ENCODE measurements at regions not wholly inside any gene's neighbourhood (a gene's known extent, or its start where the extent isn't known, plus 50 kb on each side); places are given as distances from the start of the nearest gene placed in this dataset.

DNA sequence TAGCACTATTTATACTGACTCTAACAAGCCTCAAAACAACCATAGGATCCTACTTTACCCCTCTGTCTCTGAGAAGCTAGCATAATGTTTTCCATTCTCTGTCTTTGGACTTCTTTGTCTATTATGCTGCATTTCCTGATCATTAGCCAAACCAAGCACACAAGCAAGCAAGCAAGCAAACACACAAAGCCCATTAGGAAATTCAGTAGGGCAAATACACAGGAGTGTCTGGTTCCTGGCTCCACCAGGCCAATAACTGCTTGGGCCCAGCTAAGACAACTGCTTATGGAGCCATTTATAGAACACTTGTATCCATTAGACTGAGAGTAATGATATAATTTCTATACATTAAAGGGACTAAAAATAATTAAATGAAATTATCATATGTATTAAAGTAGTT is 952.9 kb upstream of the EPHA7 start:
- no peak for DNase-seq (ENCODE audit: low spot score)

DNA sequence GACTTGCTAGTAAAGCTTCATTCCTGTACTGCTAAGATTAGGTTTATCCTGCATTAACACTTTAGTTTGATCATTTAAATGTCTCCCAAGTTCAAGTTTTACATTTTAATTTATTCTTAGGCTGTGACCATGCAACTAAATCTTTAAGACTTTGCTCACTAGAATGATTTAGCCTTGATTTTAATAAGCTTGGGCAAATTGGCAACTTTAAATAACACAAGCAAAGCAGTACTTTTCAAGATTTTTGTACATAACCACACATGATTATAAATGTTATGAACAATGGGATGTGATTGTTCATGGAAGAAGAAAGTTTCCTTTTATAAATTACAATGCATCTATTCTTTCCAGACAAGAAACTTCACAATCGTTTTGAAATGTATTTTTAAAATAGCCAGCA is 948.0 kb upstream of the EPHA7 start:
- DNase-seq (ENCODE audit: low spot score): no peak

DNA sequence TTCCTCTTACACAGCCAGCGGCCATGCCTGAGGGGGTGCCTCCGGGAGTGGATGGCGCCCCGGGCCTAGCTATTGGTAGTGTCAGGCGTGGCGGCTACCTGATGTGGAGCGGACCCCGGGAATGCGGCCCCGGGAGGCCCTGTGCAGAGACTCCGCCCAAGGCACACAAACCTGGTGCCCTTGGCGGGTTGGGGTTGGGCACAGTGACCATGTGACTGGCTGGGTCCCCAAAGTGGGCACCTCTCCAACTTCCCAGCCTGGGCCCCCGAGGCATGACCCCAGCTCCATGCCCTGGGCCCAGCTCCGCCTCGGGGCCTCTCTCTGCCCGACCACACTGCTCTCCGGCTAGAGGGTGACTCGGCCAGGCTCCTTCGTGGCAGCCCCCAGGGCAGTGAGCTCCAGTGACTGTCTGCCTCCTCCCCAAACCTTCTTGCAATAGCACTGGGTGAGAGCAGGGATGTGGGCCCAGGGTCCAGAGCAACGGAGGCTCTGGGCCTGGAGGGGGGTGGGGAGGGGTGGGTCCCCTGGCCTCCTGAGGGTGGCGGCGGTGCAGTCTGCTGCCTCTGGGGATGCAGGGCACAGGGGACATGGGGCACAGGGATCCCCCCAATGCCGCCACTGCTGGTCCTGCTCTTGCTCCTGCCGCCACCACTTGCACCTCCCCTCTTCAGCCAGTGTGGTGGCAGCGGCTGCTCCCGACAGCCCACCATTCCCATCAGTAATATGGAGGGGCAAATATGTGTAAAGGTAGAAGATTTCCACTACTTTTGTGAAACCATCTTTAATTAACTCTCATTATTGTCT is 942.9 kb upstream of the EPHA7 start:
- DNase-seq (ENCODE audit: low spot score): no peak

DNA sequence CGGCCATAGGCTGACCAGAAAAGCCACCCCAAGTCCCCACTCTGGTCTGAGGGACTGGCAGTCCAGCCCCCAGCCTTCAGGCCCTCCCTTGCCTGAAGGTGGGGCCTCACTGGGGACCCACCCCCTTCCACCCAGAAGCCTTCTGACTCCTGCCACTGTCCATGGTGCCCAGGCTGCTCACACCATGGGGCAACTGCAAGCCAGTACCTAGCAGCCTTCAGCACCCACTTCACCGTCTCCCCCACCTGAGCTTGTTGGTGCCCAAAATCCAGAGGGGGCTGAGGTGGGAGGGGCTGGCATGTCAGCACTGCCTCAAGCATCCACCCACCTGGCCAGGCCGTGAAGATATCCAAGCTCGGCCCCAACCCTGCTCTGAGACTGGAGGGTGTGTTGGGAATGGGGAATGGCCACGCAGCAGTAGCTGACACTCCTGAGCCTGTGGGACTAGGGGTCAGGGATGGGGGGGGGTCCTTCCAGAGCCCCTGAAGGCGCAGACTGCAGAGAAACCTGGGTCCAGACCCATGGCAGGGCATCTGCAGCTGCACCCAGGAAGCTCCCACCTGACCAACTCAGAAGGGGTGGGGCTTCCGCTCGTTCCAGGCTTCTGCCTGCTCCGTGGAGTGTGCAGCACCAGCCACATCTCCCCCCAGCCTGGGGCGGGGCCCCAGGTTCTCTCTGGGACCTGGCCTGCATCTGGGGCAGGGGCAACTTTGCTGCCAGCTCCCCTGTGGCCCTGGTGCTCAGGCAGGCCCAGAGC is 942.1 kb upstream of the EPHA7 start:
- DNase-seq (ENCODE audit: low spot score): no peak

DNA sequence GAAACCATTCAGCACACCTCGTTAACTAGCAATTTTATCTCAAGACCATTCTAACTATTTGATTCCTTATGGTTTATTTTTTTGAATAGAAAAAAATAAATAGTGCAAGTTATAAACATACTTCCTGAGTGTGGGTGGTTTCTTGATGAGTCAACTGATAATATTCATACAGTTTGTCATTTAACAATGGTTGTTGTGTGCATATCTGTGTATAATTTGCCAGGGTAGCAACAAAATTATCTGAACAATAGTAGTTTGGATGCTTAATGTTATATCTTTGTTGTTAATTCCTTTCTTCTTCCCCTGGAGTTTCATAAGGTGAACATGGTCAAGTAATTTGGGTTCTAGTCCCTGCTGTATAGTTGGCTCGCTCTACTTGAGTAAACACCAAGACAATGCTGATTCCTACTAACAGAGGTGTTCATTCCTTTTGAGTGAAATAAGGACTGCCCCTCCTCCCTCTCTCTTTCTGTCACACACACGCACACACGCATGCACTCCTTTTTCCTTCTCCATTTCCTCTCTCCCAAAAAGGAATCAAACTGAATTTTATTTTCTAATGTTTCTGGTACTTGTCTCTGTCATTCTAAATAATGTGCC is 938.1 kb upstream of the EPHA7 start:
- DNase-seq (ENCODE audit: low spot score): no peak

DNA sequence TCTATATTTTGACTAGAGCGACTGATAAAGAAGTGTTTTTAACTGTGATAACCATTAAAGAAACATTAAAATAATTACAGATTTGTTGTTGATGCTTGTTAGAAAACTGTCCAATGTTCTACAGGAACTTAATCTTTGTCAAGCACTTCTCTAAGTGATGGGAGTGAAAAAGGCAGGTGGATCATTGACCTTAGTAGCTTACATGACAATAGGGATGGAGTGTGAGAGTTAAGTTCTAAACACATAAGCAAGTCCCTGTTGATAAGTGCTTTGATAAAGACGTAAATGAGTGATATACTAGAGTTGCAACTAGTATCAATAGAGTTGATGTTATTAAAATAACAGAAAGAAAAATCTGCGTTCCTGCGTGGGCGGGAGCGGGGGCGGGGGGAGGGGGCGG is 931.5 kb upstream of the EPHA7 start:
- DNase-seq (ENCODE audit: low spot score): no peak

DNA sequence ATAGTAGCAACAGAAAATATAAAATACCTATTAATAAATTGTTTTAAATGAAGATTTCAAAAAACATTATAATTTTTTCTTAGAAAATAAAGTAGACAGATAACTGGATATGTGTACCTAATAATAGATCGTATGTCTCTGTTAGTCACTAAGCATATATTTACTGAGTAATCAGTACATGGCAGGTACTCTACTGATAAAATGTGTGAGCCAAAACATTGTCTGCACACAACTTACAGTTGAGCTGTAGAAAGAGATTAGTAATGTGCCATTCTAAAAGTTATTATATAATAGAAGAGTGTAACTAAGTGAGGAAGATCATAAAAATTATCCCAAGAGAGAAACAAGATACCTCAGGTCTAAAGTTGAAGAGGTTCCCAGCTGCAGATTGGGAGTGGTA is 929.9 kb upstream of the EPHA7 start:
- DNase-seq (ENCODE audit: low spot score): no peak

DNA sequence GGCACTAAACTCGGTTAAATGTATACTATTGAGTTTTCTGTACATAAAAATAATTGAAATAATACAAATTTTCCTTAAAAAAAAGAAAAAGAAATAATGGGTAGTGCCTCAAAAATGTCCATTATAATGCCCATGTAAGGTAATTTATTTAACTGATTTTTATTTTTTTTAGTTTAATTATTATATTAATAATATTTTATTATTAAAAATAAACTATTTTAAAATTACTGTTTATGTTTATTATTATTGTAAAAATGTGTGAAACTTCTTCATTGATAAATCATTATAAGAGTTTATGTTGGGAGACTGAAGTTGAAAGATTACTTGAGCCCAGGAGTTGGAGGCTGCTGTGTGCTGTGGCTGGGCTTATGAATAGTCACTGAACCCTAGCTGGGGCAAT is 925.5 kb upstream of the EPHA7 start:
- no peak for DNase-seq (ENCODE audit: low spot score)

DNA sequence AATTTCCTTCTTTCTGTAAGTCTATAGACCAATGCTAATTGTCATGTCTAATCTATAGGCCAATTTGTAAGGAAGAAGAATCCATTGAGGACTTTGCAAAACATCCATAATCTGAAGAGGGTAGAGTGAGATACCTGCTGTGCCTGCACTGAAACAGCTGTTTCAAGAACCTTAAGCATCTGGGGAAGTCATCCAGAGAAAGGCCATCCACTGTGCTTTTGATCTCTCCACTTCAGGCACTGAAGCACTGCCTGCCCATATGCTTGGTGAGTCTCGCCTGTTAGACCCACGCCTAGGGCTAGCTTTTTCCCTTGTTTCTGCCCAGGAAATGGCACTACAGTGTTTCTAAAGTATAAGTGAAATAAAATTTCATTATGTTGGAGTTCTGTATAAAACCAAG is 921.8 kb upstream of the EPHA7 start:
- no peak for DNase-seq (ENCODE audit: low spot score)

DNA sequence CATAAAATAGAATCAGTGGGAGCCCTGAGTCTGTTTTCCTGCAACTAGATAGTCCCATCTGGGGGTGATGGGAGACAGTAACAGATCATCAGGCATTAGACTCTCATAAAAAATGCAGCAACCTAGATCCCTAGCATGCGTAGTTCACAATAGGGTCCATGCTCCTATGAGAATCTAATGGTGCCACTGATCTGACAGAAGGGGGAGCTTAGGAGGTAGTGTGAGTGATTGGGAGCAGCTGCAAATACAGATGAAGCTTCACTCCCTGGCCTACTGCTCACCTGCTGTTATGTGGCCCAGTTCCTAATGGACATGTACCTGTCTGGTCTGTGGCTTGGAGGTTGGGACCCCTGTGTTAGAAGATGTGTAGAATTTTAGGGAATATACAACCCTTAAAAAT is 904.5 kb upstream of the EPHA7 start:
- DNase-seq (ENCODE audit: low spot score): no peak

DNA sequence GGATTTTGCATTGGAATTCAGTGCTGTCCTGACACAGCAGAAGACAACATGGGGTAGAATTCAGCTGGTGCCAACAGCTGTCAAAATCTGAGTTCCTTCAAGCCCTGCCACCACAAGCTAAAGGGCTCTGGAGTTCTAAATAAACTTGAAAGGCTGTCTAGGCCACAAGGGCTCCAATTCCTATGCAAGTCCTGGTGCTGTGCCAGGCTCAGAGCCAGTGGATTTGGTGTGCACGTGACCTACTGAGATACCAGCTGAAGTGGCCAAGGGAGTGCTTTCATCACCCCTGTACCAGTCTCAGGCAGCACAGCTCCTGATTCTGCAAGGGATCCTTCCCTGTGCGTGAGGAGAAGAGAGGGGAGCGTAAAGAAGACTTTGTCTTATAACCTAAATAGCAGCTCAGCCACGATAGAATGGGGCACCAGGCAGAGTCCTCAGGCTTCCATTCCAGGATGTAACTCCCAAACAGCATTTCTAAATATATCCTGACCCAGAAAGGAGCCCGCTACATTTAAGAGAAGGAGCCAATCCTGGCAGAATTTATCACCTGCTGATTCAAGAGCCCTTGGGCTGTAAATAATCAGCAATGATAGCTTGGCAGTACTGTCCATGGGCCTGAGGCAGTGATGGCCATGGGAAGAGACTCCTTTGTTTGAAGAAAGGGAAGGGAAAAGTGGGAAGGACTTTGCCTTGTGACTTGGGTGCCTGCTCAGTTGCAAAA is 881.2 kb upstream of the EPHA7 start:
- DNase-seq (ENCODE audit: low spot score): no peak

DNA sequence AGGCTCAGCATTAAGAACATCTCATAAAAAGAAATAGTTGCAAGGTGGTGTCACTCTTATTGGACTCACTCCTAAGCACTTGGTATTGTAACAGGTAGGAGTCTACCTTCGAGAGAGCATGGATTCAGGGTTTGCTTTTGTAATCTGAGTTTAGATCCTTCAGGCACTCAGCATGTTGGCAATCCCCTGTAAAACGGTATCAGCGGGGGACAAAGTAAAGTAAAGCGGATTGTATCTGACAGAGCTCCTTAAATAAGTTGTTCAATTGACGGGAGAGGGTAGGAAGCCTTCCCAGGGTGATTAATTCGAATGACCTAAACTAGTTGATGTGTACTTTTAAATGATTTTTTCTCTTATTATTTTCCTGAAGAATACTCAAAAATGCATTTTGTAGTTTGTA is 869.8 kb upstream of the EPHA7 start:
- no peak for DNase-seq (ENCODE audit: low spot score)

DNA sequence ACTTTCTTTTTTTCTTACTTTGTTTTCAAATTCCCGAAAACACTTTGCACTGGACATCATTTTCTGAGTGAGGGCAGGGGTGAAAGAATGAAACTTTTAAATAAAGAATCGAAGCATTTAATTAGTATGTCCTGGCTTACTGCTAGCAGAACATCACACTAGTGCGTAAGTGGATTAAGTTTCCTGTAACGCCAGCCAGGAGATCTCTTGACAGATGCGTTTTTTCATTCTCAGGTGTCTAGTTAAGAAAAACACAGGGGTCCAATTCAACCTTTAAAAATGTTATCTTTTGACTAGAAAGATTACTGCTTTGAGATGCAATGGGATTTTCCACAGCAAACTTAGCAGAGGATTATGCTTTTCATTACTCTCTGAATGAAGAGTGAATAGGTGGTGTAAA is 858.8 kb upstream of the EPHA7 start:
- DNase-seq (ENCODE audit: low spot score): no peak

DNA sequence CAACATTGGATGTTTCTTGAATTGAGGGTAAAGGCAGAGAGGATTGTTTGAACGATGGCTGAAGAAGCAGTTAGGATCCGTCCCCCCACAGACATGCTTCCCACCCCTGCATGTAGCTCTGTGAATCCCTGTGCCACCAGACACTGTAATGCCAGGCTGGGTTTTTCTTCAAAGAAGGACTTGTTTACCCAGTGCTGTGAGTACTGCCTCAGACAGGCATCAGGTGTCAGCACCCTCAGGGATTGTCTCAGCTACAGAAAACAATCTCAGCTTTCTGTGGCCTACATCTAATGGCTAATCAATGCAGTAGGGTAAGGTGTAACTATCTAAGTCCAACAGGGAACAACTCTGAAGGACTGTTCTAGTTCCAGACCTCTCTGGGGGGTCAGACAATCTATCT is 853.0 kb upstream of the EPHA7 start:
- DNase-seq (ENCODE audit: low spot score): no peak

DNA sequence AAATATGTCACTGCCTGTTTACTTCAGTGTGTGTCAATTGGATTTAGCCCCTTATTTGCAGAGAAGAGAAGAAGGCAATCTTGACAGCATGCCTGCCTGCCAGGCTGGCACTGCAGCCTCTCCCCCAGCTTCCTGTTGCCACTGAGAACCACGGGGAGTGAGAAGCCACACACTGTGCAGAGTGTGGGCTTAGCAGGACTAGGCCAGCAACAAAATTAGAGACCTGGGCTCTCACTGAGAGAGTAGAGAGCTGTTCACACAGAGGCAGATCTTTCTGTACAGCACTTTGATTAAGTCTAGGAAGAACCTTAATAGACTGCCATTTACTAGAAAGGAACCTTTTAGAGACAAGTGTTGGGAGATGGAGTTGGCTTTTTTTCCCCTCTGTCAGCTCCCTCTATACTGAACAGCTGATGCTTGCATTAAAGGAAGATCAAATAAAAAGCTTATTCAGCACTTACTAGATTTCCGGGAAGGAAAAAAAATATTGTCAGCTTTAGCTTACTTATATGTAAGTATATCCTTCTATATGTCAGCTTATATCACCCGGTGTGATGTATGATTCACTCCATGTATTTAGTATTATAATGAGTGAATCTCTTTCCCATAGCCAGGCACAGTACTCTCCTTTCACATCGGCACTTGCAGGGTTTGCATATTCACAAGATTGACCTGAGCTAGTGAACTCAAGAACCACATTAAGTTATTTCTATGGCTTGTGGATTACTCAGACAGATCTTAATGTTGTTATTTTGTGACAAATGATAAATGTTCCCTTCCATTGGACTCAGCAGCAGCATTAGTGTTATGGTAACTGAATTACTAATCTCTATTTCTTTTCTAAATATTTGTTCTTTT is 851.0 kb upstream of the EPHA7 start:
- DNase-seq (ENCODE audit: low spot score): no peak

DNA sequence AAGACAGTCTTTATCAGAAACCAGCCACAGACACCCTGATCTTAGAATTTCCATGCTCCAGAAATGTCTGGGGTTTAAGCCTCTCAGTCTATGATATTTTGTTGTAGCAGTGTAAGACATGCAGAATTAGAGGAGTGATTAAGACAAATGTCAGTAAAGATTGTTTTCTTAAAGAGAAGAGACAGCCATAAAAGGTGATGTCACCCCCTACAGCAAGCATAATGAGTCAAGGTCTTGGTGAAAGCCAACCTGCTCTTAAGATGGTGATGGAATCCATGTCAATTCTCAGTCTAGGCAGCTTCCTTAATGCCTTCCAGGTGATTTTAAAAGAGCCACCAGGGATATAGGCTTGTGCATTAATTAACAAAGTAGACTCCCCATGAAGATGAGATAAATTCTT is 849.9 kb upstream of the EPHA7 start:
- DNase-seq (ENCODE audit: low spot score): no peak

DNA sequence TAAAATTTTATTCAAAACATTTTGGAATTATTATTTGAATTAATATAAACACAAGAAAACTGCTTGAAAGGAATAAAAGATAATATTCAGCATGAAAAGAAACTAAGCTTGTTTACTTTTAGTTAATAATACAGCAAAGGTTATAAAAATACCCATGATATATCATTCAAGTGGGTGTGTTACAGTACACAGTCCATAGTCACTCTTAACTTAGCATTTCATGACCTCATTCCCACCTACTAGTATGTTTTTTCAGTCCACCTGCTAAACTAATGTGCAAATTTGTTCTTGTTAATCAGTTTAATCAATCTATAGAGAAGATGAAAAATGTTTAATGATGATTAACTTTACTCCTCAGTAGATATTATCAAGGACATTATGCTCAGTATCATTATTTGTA is 841.4 kb upstream of the EPHA7 start:
- DNase-seq (ENCODE audit: low spot score): no peak

DNA sequence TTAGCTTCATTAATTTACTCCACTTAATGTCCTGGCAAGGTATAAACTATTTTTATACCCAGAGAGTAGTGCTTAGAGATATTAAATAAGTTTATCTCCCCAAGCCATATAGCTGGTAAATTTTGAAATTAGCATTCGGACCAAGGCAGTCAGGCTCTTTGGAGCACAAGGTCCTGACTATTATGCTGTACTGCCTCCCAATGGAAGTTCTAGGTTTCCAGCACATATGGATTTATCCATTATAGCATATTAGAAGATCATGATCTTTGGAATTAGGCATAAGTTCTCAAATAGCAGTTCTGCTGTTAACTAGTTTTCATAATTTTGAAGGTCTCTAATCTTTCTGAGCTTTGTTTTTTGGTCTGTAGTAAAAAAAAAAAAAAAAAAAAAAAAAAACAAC is 835.3 kb upstream of the EPHA7 start:
- no peak for DNase-seq (ENCODE audit: low spot score)

DNA sequence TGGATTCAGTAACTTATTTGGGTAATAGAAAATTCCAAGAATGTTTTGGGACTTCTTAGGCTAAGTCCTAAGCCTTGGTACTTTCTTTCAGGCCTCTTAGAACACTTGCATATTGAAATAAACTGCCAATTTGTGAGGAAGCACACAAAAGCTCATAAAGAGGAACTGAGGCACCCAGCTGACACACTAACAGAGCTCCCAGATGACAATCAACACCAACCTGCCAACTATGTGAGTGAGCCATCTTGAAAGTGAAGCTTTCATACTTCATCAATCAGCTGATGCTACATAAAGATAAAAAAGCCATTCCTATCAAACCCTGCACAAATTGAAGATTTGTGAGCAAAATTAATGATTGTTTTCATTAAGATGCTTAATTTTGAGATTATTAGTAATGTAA is 832.5 kb upstream of the EPHA7 start:
- DNase-seq (ENCODE audit: low spot score): no peak

DNA sequence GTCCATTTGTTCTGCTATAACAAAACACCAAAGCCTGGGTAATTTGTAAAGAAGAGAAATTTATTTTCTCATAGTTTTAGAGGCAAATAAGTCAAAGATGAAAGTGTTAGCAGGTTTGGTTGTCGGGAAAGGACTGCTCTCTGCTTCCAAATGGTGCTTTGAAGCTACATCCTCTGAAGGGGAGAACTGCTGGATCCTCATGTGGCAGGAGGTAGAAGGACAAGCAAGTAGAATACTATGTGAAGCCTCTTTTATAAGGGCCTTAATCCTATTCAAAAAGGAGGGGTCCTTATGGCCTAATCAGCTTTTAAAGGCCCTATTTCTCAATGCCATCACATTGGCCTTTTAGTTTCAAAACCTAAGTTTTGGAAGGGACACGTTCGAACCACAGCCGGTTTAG is 826.0 kb upstream of the EPHA7 start:
- DNase-seq (ENCODE audit: low spot score): no peak

DNA sequence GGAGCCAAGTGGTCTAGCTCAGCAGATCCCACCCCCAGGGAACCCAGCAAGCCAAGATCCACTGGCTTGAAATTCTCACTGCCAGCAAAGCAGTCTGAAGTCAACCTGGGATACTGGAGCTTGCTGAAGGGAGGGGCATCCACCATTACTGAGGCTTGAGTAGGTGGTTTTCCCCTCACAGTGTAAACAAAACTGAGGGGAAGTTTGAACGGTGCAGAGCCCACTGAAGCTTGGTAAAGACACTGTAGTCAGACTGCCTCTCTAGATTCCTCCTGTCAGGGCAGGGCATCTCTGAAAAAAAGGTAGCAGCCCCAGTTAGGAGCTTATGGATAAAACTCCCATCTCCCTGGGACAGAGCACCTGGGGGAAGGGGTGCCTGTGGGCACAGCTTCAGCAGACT is 819.5 kb upstream of the EPHA7 start:
- DNase-seq (ENCODE audit: low spot score): no peak

DNA sequence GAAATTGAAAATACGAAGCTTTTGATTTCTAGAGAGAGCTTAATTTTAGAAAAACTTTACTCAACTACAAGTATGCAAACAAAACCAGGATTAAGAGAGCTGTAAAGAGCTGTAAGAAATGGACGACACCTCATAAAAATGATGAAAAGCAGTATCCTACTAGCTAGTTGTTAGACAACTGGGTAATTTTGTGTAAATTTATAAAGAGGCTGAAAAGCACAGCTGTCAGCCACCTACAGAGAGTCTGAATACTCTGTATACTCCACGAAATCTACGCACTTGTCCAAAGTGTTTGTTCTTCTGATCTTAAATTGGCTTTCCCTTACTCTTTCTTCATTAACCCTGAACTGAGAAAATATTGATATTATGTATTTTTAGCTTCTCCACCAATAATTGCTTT is 808.4 kb upstream of the EPHA7 start:
- DNase-seq (ENCODE audit: low spot score): no peak
